Nephron progenitor cell (in vitro differentiated cells): ENCODE measurements at regions not wholly inside any gene's neighbourhood (a gene's known extent, or its start where the extent isn't known, plus 50 kb on each side); places are given as distances from the start of the nearest gene placed in this dataset.
A peak's percentile ranks its signal among the peaks of the same experiment; 100 is the strongest.

Experiments
- DNase-seq: peaks from one replicate; pipeline ENCODE4 v3.0.0; 2021
- H3K27ac Mint-ChIP-seq: 2 replicates; pipeline ENCODE4 v1.8.0; 2021; ENCODE audit warnings: mild to moderate bottlenecking, moderate library complexity, mixed read lengths
- H3K27me3 Mint-ChIP-seq: 2 replicates; pipeline ENCODE4 v1.8.0; 2021; ENCODE audit warnings: mild to moderate bottlenecking, low read depth, mixed read lengths; ENCODE audit not compliant: poor library complexity
- H3K36me3 Mint-ChIP-seq: 2 replicates; pipeline ENCODE4 v1.8.0; 2021; ENCODE audit warnings: low read depth, mixed read lengths
- H3K4me1 Mint-ChIP-seq: 2 replicates; pipeline ENCODE4 v1.8.0; 2021; ENCODE audit warnings: mixed read lengths
- H3K4me3 Mint-ChIP-seq: 2 replicates; pipeline ENCODE4 v1.8.0; 2021; ENCODE audit warnings: mild to moderate bottlenecking, moderate library complexity, mixed read lengths
- H3K9me3 Mint-ChIP-seq: 2 replicates; pipeline ENCODE4 v1.8.0; 2021; ENCODE audit warnings: mild to moderate bottlenecking, moderate library complexity, mixed read lengths
- TF ChIP-seq, protein P1 (sequence below): fragments of 200-600 bp; sonication (generic); IDR thresholded peaks from 2 replicates; pipeline ENCODE4 v1.5.0; 2021; ENCODE audit warnings: antibody characterized with exemption

DNA sequence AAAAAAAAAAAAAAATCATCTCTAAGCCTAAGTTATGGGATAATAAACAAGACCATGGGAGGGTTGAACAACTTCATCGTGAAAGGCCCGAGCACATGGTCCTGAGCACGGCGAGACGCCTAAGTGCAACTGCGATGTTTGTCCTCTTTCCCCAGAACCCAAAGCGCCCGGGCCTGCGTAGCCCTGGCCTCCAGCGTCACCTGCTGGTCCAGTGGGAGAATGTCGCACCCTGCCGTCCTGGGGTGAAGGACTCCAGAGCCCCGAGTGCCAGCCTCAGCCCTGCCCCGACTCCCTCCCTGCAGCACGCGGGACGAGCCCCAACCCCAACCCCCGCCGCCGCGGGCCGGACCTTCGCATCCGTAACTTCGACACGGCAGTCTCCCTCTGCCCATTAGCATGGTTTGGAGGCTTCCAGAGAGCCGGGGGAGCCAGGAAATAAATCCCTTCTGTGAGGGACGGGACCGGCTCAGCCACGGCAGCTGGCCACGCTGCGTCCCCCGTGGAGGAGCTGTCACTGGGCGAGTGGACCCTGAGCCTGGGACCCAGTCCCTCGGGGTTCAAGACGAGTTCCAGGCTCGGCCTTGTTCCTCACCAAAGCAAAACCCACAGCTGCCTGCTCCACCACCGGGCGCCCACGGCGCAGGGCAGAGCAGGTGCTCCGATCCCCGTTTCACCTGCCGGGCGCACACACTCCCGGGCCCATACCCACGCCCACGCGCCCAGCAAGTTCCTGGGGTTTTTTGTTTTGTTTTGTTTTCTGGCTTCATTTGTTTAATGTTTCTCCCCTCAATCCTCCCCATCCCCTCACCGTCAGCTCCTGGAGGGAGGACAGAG, 132.5 kb upstream of the HAND1 start:
- peak; percentile 85 for DNase-seq
- Mint-ChIP-seq H3K4me1 (peaks cover 22% of the 10 kb centered on the region), H3K36me3 (no peaks in the 10 kb centered on the region), H3K27me3 (peaks cover 91% of the 10 kb centered on the region), H3K9me3 (no peaks in the 10 kb centered on the region), H3K27ac (no peak overlapping the region), H3K4me3 (peak overlapping the region; percentile 74)
- TF ChIP-seq, protein P1, sequence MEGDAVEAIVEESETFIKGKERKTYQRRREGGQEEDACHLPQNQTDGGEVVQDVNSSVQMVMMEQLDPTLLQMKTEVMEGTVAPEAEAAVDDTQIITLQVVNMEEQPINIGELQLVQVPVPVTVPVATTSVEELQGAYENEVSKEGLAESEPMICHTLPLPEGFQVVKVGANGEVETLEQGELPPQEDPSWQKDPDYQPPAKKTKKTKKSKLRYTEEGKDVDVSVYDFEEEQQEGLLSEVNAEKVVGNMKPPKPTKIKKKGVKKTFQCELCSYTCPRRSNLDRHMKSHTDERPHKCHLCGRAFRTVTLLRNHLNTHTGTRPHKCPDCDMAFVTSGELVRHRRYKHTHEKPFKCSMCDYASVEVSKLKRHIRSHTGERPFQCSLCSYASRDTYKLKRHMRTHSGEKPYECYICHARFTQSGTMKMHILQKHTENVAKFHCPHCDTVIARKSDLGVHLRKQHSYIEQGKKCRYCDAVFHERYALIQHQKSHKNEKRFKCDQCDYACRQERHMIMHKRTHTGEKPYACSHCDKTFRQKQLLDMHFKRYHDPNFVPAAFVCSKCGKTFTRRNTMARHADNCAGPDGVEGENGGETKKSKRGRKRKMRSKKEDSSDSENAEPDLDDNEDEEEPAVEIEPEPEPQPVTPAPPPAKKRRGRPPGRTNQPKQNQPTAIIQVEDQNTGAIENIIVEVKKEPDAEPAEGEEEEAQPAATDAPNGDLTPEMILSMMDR = peak; percentile 90

DNA sequence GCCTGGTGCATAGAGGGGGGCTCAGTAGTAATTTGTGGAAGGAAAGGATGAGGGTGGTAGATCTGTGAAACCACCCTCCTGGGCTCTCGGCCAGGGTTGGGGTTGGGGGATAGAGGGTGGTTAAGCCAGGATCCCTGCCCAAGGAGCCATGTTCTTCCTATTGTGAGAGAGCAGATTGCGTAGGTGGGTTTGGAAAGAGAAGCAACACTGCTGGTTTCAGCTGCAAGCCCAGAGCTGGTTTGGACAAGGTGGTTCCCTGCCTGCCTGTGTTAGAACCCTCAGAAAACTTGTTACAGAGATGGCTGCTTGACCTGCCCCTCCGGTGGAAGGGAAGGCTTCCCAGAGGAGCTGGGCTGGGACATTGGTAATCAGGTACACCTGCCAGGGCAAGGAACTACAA, 131.2 kb upstream of the HAND1 start:
- Mint-ChIP-seq H3K9me3 (no peaks in the 10 kb centered on the region), H3K36me3 (no peaks in the 10 kb centered on the region), H3K27me3 (peaks cover 88% of the 10 kb centered on the region), H3K4me1 (peaks cover 23% of the 10 kb centered on the region), H3K4me3 (peak overlapping the region; percentile 39), H3K27ac (no peak overlapping the region)
- TF ChIP-seq, protein P1 = no peak
- DNase-seq = no peak

DNA sequence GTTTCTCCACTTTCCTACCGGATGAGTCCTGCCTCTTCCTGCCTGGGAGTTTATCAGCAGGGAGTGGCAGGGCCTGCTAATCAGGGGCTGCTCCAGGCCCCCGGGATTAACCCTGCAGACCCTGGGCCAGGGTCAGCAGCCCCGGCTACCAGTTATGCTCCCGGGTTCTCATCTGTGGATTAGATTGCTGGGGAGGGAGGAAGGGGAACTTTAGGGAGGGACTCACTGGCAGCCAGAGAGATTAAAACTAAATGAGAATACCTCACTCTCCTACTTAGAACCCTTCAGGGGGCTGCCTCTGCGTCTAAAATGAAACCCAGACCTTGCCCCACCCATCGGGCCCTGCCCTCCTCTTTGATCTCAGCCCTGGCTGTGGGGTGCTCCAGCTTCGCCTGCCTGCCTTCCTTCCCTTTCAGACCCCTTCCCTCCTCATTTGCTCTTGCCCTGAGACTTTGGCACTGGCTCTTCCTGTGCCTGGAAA, 130.5 kb upstream of the HAND1 start:
- TF ChIP-seq, protein P1 = no peak
- Mint-ChIP-seq H3K27ac (no peak overlapping the region), H3K27me3 (peaks cover 90% of the 10 kb centered on the region), H3K4me1 (peaks cover 28% of the 10 kb centered on the region), H3K9me3 (no peaks in the 10 kb centered on the region), H3K4me3 (peak overlapping the region; percentile 11), H3K36me3 (no peaks in the 10 kb centered on the region)
- DNase-seq = no peak

DNA sequence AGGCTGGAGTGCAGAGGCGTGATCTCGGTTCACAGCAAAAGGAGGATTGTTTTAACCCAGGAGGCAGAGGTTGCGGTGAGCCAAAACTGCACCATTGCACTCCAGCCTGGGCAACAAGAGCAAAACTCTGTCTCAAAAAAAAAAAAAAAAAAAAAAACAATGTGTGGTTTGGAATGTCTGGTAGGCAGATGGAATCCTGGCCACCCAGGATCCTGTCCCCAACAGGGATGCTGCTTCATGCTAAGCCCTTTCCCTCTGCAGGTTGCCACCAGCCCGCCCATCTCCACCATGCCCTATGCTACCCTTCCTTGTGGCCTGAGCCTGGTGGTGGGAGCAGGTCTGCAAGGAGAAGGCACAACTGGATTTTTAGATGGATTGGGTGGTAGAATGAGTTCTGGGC, 129.7 kb upstream of the HAND1 start:
- DNase-seq = no peak
- H3K36me3 Mint-ChIP-seq = no peaks in the 10 kb centered on the region
- no peaks in the 10 kb centered on the region for H3K9me3 Mint-ChIP-seq
- peaks cover 28% of the 10 kb centered on the region for H3K4me1 Mint-ChIP-seq
- no peak overlapping the region for H3K4me3 Mint-ChIP-seq
- H3K27ac Mint-ChIP-seq = no peak overlapping the region
- H3K27me3 Mint-ChIP-seq = peaks cover 88% of the 10 kb centered on the region
- TF ChIP-seq, protein P1 = no peak

DNA sequence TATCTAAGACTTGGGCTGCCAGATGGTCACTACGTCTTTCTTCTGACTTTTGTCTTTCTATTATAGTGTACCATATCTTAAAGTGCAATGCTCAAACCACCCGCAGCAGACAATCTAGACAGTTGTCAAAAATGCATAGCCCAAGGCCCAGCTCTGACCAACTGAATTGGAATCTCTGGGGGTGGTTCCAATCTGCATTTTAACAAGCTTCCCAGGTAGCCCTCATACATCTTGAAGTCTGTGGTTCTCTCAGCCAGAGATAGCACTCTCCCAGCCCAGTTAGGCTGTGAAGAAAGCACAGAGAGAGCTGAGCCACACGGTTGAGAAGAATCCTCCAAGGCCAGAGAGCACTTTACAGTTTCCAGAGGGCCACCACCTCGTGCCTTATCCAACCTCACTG, 128.2 kb upstream of the HAND1 start:
- Mint-ChIP-seq H3K9me3 (no peaks in the 10 kb centered on the region), H3K36me3 (no peaks in the 10 kb centered on the region), H3K4me3 (no peak overlapping the region), H3K27me3 (peaks cover 73% of the 10 kb centered on the region), H3K4me1 (peaks cover 22% of the 10 kb centered on the region), H3K27ac (no peak overlapping the region)
- DNase-seq = no peak
- TF ChIP-seq, protein P1 = no peak
